Liver (tissue), 3 donors: ENCODE measurements at regions not wholly inside any gene's neighbourhood (a gene's known extent, or its start where the extent isn't known, plus 50 kb on each side); places are given as distances from the start of the nearest gene placed in this dataset.

Source experiments
- ATF3 ChIP-seq: IDR thresholded peaks from 2 replicates; pipeline ENCODE4 v1.6.1; 2016; ENCODE audit warnings: antibody characterized with exemption
- HNF4G ChIP-seq: IDR thresholded peaks from 2 replicates; pipeline ENCODE4 v1.6.1; 2016; ENCODE audit warnings: antibody characterized with exemption
- JUND ChIP-seq, 2 donors: IDR thresholded peaks; 2 replicates each; pipeline ENCODE4 v1.6.1; 2016; ENCODE audit warnings: antibody characterized with exemption in 2 of 2
- MAX ChIP-seq: IDR thresholded peaks from 2 replicates; pipeline ENCODE4 v1.6.1; 2016; ENCODE audit warnings: antibody characterized with exemption
- NR2F2 ChIP-seq: IDR thresholded peaks from 2 replicates; pipeline ENCODE4 v1.6.1; 2016; ENCODE audit warnings: antibody characterized with exemption
- RAD21 ChIP-seq, 2 donors: IDR thresholded peaks; 2 replicates each; pipeline ENCODE4 v1.6.1; 2016; ENCODE audit warnings: antibody characterized with exemption in 2 of 2, mild to moderate bottlenecking in 2 of 2
- REST ChIP-seq: IDR thresholded peaks from 2 replicates; pipeline ENCODE4 v1.6.1; 2016; ENCODE audit warnings: antibody characterized with exemption, mild to moderate bottlenecking
- TF ChIP-seq, protein P1 (sequence below): fragments of 150-350 bp; IDR thresholded peaks from 2 replicates; pipeline ENCODE4 v1.5.1; 2017; ENCODE audit warnings: improper control_type of control experiment, low read depth, low read length; ENCODE audit not compliant: missing input control
- donor health status: healthy.
- donor health status: healthy.

DNA sequence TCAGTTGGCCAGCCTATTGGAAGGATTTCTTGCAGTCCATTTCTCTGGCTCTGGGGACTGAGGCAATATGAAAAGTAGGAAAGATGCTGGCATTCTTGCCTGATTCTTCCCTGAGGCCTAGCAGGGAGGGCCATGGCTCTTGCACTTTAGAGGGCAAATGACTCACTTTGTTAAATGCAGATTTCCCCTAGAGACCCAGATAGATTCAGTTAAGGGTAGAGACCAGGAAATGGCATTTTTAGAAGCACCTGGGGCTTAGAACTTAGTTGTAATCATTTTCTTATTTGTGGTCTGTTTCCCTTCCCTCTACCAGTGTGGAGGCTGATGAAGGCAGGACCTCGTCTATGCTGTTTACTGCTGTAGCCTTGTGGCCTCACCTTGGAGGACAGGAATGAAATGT is 112.8 kb upstream of the NR3C1 start:
- TF ChIP-seq REST (no peak), NR2F2 (no peak), JUND (IDR thresholded peaks at IDR 0.05) (no peak), HNF4G (no peak), RAD21 (IDR thresholded peaks at IDR 0.05) (no peak), MAX (no peak), ATF3 (no peak)
- TF ChIP-seq, protein P1, sequence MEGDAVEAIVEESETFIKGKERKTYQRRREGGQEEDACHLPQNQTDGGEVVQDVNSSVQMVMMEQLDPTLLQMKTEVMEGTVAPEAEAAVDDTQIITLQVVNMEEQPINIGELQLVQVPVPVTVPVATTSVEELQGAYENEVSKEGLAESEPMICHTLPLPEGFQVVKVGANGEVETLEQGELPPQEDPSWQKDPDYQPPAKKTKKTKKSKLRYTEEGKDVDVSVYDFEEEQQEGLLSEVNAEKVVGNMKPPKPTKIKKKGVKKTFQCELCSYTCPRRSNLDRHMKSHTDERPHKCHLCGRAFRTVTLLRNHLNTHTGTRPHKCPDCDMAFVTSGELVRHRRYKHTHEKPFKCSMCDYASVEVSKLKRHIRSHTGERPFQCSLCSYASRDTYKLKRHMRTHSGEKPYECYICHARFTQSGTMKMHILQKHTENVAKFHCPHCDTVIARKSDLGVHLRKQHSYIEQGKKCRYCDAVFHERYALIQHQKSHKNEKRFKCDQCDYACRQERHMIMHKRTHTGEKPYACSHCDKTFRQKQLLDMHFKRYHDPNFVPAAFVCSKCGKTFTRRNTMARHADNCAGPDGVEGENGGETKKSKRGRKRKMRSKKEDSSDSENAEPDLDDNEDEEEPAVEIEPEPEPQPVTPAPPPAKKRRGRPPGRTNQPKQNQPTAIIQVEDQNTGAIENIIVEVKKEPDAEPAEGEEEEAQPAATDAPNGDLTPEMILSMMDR = no peak
